Panc1 (cell line): ENCODE measurements at regions not wholly inside any gene's neighbourhood (a gene's known extent, or its start where the extent isn't known, plus 50 kb on each side); places are given as distances from the start of the nearest gene placed in this dataset.
"Not testable (repeated sequence)": the region's sequence is repeated elsewhere in the genome, so short reads cannot be mapped to it uniquely, and the experiment has no call there.

ENCODE experiments used
- TF ChIP-seq, protein P1 (sequence below), 2 experiments: IDR thresholded peaks; 2 replicates each; pipeline ENCODE4 v1.6.1; 2011 to 2012; ENCODE audit warnings: low read depth in 2 of 2, control low read depth in 1 of 2, low read length in 1 of 2, mild to moderate bottlenecking in 1 of 2, moderate library complexity in 1 of 2; ENCODE audit not compliant: insufficient read depth in 1 of 2
- TF ChIP-seq, protein P2 (sequence below): fragments of 450-650 bp; IDR thresholded peaks from 2 replicates; pipeline ENCODE4 v1.5.1; 2017; ENCODE audit warnings: mild to moderate bottlenecking

DNA sequence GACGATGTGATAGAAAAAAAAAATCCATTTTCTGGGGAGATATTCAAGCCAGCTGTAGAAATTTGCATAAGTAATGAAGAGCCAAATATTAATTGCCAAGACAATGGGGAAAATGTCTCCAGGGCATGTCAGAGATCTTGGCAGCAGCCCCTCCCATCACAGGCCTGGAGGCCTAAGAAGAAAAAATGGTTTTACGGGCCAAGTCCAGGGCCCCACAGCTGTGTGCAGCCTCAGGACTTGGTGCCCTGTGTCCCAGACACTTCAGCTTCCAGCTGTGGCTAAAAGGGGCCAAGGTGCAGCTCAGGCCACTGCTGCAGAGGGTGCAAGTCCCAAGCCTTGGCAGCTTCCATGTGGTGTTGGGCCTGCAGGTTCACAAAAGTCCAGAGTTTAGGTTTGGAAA, 83.4 kb downstream of the TBX3 start:
- TF ChIP-seq, protein P1, sequence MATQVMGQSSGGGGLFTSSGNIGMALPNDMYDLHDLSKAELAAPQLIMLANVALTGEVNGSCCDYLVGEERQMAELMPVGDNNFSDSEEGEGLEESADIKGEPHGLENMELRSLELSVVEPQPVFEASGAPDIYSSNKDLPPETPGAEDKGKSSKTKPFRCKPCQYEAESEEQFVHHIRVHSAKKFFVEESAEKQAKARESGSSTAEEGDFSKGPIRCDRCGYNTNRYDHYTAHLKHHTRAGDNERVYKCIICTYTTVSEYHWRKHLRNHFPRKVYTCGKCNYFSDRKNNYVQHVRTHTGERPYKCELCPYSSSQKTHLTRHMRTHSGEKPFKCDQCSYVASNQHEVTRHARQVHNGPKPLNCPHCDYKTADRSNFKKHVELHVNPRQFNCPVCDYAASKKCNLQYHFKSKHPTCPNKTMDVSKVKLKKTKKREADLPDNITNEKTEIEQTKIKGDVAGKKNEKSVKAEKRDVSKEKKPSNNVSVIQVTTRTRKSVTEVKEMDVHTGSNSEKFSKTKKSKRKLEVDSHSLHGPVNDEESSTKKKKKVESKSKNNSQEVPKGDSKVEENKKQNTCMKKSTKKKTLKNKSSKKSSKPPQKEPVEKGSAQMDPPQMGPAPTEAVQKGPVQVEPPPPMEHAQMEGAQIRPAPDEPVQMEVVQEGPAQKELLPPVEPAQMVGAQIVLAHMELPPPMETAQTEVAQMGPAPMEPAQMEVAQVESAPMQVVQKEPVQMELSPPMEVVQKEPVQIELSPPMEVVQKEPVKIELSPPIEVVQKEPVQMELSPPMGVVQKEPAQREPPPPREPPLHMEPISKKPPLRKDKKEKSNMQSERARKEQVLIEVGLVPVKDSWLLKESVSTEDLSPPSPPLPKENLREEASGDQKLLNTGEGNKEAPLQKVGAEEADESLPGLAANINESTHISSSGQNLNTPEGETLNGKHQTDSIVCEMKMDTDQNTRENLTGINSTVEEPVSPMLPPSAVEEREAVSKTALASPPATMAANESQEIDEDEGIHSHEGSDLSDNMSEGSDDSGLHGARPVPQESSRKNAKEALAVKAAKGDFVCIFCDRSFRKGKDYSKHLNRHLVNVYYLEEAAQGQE (IDR thresholded peaks at IDR 0.05; ENCODE audit: insufficient read depth in 1 of 2, low read depth in 2 of 2, low read length in 1 of 2) = not testable (repeated sequence)
- TF ChIP-seq, protein P2, sequence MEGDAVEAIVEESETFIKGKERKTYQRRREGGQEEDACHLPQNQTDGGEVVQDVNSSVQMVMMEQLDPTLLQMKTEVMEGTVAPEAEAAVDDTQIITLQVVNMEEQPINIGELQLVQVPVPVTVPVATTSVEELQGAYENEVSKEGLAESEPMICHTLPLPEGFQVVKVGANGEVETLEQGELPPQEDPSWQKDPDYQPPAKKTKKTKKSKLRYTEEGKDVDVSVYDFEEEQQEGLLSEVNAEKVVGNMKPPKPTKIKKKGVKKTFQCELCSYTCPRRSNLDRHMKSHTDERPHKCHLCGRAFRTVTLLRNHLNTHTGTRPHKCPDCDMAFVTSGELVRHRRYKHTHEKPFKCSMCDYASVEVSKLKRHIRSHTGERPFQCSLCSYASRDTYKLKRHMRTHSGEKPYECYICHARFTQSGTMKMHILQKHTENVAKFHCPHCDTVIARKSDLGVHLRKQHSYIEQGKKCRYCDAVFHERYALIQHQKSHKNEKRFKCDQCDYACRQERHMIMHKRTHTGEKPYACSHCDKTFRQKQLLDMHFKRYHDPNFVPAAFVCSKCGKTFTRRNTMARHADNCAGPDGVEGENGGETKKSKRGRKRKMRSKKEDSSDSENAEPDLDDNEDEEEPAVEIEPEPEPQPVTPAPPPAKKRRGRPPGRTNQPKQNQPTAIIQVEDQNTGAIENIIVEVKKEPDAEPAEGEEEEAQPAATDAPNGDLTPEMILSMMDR = not testable (repeated sequence)
